ELF-1 (cell line): ENCODE measurements at regions not wholly inside any gene's neighbourhood (a gene's known extent, or its start where the extent isn't known, plus 50 kb on each side); places are given as distances from the start of the nearest gene placed in this dataset.
"Not testable (repeated sequence)": the region's sequence is repeated elsewhere in the genome, so short reads cannot be mapped to it uniquely, and the experiment has no call there.

Experiments
- DNase-seq: peaks from one replicate; pipeline ENCODE4 v3.0.0-alpha.2; 2016; ENCODE audit warnings: low read depth, low spot score

DNA sequence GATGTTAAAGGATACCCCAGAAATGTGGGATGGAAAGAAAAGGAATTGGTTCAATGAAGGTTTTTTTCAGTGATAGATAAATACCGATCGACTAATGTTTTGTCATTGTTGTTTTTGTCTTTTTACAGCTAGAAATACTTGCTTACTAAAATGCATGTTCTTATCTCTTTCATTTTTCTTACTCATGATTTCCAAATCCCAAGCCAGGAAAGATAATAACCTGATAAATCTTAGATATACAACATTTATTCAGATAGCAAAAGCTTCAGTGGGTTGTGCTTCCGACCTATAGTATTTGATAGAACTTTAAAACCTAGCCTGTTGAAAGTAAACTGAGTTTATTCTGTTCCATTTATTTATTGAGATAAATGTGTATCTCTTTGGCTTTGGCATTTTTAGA is 187.5 kb downstream of the EDN1 start:
- DNase-seq, result no peak

DNA sequence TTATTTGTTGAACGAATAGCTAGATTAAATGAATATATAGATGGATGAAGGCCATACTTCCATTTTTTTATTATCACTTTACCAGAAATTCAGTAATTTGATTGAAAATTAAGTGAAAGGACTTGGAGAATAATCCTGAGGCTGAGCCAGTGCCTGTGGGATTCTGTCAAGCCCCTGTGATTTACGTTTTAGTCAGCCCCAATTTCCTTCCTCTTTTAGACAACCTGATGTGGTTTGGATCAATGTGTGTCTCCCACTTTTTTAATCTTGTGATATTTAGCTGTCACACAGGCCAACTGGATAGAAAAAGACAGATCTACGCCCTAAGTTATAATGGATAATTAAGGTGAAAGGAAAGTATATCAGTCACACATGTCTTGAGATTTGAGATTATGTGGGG is 188.8 kb downstream of the EDN1 start:
- DNase-seq, result no peak

- DNase-seq, result no peak
Observed at GRCh38 chr6:12479451-12479850, 189.3 kb downstream of the EDN1 start.

DNA sequence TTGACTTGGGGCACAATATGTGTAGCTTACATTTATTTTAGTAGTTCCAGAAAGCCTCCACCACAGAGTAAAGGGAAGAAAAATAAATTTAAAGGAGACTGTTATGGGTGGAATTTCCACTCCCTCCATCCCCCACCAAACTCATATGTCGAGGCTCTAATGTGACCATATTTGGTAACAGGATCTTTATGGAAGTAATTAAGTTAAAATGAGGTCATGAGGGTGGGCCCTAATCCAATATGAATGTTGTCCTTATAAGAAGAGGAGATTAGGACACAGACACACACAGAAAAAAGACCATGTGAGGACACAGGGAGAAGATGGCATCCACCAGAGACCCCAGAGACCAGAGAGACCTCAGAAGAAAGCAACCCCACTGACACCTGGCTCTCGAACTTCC is 189.7 kb downstream of the EDN1 start:
- no peak for DNase-seq

DNA sequence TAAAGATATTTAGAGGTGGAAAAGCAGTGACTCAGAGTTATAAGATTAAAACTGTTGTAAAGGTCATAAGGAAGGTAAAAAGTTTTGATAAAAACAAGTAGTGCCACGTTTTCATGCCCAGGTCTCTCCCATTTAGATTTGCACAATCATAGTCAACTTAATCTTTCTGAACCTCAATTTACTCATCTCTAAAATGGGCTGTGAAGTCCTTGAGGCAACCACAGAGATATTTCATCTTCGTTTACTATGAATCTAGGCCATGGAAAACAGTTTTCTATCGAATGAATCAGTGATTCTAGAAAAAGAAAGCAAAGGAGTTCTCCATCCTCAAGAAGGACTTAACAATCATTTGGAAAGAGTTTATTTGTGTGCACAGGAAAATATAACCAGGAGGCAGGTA is 190.2 kb downstream of the EDN1 start:
- DNase-seq, result no peak

DNA sequence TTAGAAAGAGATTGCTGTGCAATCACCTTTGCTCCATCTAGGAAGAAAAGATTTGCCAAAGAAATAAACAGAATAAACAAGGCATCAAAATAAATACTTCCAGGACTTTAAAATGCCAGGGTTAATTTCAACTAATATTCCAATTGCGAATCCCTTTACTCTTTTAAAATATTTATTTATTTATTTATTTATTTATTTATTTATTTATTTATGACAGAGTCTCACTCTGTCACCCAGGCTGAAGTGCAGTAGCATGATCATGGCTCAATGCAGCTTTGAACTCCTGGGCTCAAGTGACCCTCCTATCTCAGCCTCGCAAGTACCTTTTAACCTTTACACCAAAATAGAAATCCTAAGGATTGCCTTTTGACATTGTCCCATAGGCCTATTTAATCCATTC is 191.1 kb downstream of the EDN1 start:
- DNase-seq, result no peak

GRCh38 chr6:12481850-12482249 is 191.7 kb downstream of the EDN1 start:
- no peak for DNase-seq

DNA sequence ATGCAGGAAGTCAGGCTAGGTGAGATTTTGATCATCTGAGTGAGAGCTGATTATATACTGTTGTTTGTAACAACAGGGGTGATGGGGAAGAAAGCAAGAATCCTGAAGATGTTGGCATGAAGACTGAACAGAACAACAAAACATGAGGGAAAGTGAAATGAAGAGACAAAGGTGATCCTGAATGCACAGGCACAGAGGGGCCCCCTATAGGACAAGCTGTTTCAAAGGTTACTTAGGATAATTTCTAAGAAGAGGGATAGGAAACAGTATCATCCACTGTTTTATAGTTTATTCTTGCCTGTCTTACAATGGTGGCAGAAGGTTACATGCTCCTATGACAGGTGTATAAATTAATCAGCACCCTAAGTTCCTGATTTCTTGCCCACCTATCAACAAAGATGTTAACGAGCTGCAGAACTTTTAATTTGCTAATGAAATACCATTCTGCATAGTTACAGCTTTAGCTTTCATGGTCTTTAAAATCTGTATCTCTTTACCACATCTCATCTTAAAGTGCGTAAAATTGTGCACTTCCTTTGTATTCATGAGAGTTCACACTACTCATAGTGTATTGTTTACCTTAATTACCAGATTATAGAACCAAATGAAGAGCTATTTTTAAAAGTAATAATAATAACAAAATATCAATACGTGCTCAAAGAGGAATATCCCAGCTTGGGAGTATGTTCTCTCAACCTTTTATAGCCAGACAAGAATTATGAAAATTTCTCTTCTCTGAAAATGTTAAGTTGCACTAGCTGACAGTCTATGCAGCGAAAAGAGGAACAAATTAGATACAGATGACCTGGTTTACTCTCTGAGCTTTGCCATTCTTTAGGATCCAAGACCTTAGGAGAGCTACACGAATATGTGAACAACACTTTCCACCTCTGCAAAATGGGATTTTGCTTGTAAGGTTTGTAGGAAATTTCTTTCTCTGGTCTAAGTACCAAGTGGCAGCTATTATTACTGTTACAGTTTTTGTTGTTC is 192.5 kb downstream of the EDN1 start:
- no peak for DNase-seq

DNA sequence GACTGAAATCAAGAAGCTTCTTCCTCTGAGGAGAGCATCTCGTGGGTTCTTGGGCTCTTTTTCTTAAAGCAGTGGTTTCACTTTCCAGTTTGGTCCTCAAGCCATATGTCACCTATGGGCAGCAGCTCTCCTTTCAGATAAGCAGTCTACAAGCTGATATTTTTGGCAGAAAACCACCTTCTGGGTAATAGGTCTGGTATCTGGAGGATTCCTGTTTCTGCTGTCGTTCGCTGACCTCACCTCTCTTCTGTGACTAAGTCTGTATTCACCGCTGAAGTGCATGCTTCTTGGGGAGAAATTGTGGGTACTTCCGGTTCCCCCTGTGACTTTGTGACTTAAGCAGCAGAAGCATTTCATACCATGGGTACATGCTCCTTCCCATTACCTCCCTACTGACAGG is 193.6 kb downstream of the EDN1 start:
- DNase-seq, result no peak

- DNase-seq, result no peak
Observed at GRCh38 chr6:12484519-12484918, 194.4 kb downstream of the EDN1 start.

GRCh38 chr6:12485226-12485764 is 195.1 kb downstream of the EDN1 start:
- no peak for DNase-seq

- DNase-seq, result no peak
Observed at GRCh38 chr6:12485837-12486236, 195.7 kb downstream of the EDN1 start.

DNA sequence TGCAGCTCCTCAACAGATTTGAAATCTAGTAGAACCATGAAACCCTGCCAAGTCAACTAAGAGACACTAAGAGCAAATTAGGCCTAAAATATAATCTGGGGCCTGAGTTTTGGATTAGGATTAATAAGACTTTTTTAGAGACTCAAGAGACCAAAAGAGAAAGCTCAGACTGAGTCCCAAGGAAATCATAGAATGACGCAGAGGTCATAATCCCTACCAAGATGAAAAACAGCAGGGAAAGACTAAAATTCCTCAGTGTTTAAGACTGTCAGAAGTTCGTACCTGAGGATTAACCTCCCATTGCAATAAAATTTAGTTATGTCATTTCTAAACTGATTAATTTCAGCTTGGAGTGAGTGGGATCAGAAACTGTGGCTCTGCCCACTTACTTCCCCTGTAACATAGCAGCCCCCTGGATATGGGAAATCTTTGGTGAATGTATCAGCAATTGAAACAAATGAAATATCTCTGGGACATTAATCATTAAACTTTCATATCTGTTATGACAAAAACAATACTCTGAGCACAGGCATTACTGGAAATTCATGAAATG is 200.3 kb downstream of the EDN1 start:
- no peak for DNase-seq

- no peak for DNase-seq
Observed at GRCh38 chr6:12490904-12491571, 200.9 kb downstream of the EDN1 start.

DNA sequence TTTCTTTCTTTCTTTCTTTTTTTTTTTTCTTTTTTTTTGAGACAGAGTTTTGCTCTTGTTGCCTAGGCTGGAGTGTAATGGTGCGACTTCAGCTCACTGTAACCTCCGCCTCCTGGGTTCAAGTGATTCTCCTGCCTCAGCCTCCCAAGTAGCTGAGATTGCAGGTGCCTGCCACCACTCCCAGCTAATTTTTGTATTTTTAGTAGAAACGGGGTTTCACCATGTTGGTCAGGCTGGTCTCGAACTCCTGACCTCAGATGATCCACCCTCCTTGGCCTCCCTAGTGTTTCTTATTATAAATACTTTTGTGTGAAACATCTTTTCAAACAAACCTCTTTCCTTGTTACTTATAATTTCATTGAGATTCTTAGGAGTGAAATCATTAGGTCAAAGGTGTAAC is 202.8 kb downstream of the EDN1 start:
- DNase-seq, result not testable (repeated sequence)

- DNase-seq, result no peak
Observed at GRCh38 chr6:12493446-12493845, 203.3 kb downstream of the EDN1 start.

- DNase-seq, result no peak
Observed at GRCh38 chr6:12494161-12494560, 204.0 kb downstream of the EDN1 start.

- DNase-seq, result no peak
Observed at GRCh38 chr6:12501990-12502389, 211.8 kb downstream of the EDN1 start.

- no peak for DNase-seq
Observed at GRCh38 chr6:12504325-12504966, 212.1 kb upstream of the PHACTR1 start.

DNA sequence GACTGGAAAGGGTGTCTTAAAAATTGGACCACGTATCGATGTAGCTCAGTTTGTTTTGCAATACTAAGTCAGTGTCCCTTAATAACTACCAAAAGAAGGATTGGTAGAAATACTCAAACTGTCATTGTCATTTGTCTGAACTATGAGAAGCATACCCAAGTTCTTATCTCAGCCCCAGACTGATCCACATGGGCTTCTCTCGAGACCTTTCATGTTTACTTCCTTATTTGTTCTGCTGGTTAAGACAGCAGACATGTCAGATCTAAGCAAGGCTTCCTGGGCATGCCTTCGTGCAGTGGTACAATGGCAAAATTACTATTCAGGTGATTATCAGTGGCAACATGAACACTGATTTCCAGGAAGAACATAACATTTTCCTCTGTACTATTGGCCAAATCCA is 211.1 kb upstream of the PHACTR1 start:
- DNase-seq, result no peak

- DNase-seq, result no peak
Observed at GRCh38 chr6:12506159-12506558, 210.4 kb upstream of the PHACTR1 start.

GRCh38 chr6:12507636-12508035 is 208.9 kb upstream of the PHACTR1 start:
- no peak for DNase-seq
